Kidney capillary endothelial cell (primary cell): ENCODE measurements at regions not wholly inside any gene's neighbourhood (a gene's known extent, or its start where the extent isn't known, plus 50 kb on each side); places are given as distances from the start of the nearest gene placed in this dataset.
"Not testable (repeated sequence)": the region's sequence is repeated elsewhere in the genome, so short reads cannot be mapped to it uniquely, and the experiment has no call there.

ENCODE experiments used
- DNase-seq: peaks from one replicate; pipeline ENCODE4 v3.0.0-alpha.2; 2018; ENCODE audit warnings: low spot score

GRCh38 chr4:174400603-174401302 lies 117.0 kb downstream of the CEP44 start:
- DNase-seq: not testable (repeated sequence)

GRCh38 chr4:174398728-174399127 lies 115.0 kb downstream of the CEP44 start:
- no peak for DNase-seq

- no peak for DNase-seq
Observed at GRCh38 chr4:174397366-174398155, 113.8 kb downstream of the CEP44 start.

- DNase-seq: no peak
Observed at GRCh38 chr4:174396599-174397110, 112.9 kb downstream of the CEP44 start.

GRCh38 chr4:174394915-174395314 lies 111.2 kb downstream of the CEP44 start:
- DNase-seq: no peak

- no peak for DNase-seq
Observed at GRCh38 chr4:174389439-174389838, 105.7 kb downstream of the CEP44 start.

GRCh38 chr4:174388461-174389145 lies 104.9 kb downstream of the CEP44 start:
- no peak for DNase-seq

- DNase-seq: no peak
Observed at GRCh38 chr4:174387721-174388120, 104.0 kb downstream of the CEP44 start.

GRCh38 chr4:174387143-174387542 lies 103.4 kb downstream of the CEP44 start:
- no peak for DNase-seq

- DNase-seq: no peak
Observed at GRCh38 chr4:174383783-174384182, 100.1 kb downstream of the CEP44 start.

- DNase-seq: not testable (repeated sequence)
Observed at GRCh38 chr4:174382938-174383605, 99.4 kb downstream of the CEP44 start.
